NCI-H2196 (cell line): ENCODE measurements at regions not wholly inside any gene's neighbourhood (a gene's known extent, or its start where the extent isn't known, plus 50 kb on each side); places are given as distances from the start of the nearest gene placed in this dataset.
"Not testable (repeated sequence)": the region's sequence is repeated elsewhere in the genome, so short reads cannot be mapped to it uniquely, and the experiment has no call there.

Experiments used
- DNase-seq: peaks from one replicate; lab custom pipeline; 2025; ENCODE audit not compliant: unreplicated experiment; lab: John Stamatoyannopoulos, UW

DNA sequence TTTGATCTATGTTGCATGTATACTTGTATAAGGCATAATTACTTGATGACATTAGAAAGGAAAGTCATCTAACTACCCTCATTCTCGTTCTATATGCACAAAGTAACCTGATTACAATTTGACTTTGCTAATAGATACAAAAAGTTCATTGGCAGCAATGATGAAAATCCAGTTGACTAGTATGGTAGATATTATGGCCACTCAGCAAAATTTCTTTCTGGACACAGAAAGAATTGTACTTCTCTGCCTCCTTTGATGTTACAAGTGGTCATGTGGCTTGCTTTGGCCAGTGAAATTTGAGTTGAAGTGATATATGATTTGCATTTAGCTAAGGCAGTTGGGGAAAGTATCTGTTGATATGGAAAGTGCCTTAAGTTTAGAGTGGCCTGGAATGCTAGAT lies 723.7 kb upstream of the ARRDC3 start:
- DNase-seq: no peak

GRCh38 chr5:92104126-92104525 lies 721.0 kb upstream of the ARRDC3 start:
- DNase-seq: no peak

- no peak for DNase-seq
Measured at GRCh38 chr5:92102313-92102712, 719.2 kb upstream of the ARRDC3 start.

DNA sequence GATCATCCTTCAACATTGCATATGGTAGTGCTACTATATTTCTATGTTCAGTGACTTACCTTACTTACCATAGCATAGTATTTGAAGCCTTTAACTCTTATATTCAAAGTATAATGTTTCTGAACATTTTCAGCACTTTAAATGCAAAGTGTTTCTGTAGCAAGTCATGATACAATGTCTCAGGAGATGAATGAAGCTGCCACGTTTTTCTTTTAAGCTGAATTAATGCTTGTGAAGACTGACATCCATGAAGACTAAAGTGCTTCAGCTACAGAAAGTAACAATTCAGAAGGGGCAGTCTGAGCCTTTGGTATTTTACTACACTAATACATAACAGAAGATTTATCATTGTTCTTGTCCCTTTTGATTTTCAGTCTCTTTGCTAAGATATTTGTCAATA lies 709.1 kb upstream of the ARRDC3 start:
- no peak for DNase-seq

- no peak for DNase-seq
Measured at GRCh38 chr5:92086059-92086811, 703.1 kb upstream of the ARRDC3 start.

DNA sequence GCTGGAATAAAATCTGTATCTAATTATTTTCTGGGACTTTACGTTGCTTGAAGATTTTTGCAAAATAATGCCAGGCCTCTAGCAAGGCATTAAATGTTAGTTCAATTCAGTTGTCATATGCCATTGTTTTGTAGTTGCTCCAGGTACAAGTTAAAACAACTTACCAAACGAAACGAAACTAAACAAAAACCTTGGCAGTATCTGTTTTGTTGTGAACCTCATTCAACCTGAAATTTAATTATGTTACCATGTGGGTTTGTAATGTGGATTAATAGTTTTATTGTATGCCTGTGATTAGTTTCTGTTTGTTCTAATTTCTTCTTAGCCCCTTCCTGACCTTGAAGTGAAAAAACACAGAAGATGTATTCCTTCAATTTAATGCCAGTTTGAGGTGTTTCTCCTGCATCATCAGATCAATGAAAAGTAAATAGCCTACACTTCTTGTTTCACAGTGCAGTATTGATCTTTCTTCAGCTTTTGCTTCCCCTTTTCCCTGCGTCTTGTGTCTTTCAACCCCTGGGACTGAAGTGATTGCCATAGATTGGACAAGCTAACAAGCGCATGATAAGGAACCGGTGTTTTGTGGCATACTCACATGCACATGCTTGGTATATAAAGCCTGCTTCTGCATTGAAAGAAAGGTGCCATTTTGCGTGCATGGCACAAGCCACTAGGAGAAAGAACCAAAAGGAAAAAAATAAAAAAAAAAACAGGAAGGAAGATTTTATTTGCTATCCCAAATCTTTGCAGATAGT lies 699.0 kb upstream of the ARRDC3 start:
- no peak for DNase-seq

- DNase-seq: no peak
Measured at GRCh38 chr5:92070786-92071185, 687.7 kb upstream of the ARRDC3 start.

DNA sequence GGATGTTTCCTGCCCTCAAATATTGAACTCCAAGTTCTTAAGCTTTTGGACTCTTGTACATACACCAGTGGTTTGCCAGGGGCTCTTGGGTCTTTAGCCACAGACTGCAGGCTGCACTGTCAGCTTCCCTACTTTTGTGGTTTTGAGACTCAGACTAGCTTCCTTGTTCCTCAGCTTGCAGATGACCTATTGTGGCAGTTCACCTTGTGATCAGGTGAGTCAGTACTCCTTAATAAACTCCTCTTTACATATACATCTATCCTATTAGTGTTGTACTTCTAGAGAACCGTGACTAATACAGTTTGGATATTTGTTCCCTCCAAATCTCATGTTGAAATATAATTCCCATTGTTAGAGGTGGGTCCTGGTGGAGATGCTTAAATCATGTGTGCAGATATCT lies 681.9 kb upstream of the ARRDC3 start:
- no peak for DNase-seq

DNA sequence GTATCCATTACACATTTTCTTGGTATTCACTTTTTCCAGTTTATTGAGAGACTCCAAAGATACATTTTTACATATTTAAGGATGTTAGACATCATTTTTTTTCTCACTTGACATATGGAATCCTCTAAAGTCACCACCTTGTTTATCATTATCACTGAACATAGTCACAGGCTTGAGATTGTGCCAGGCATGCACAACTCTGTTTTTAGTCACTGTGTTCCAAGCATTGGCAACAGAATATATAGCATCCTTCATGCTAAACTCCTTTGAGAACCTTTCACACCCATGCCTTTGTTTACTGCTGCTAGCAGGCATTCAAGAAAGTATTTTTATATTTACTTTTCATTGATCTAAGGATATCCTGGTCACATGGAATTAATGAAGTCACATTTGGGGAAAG lies 668.6 kb upstream of the ARRDC3 start:
- DNase-seq: no peak

DNA sequence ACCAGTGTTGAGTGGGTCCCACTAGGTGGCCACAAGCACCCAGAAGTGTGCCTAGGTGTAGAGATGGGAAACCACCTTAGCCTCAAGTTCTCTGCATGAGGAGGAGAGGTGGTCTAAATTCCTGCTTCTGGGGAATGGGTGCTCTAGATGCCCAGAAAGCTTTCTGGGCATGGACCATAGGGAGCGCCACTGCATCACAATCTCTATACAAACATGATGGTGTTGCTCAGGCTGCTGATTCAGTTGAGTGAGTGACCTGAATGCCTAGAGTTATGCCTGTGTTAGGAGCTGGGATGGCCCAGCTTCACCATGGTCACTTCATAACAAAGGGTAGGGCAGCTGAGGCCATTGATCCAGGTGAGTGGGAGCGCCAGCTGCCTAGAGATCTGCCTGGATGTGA lies 667.9 kb upstream of the ARRDC3 start:
- DNase-seq: no peak

- DNase-seq: no peak
Measured at GRCh38 chr5:92041911-92042660, 659.0 kb upstream of the ARRDC3 start.

- no peak for DNase-seq
Measured at GRCh38 chr5:92041206-92041605, 658.1 kb upstream of the ARRDC3 start.

- not testable (repeated sequence) for DNase-seq
Measured at GRCh38 chr5:92029792-92030191, 646.7 kb upstream of the ARRDC3 start.

DNA sequence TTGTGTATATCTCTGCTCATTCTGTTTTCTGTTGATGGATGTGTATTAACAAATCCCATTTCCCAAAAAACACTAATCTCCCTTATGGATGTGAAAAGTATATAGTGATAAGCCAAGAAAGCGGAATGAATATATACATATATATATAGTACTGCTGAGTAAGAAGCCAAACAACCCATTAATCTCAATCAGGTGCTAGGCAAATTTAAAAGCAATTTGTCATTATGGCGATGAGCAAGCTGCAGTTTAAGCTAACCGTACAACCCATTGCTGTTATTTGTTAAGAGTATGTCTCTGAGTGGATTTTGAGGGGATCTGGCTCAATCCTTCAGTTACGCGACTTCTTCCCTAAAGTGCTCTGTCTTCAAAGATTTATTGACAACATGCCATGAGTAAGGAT lies 640.4 kb upstream of the ARRDC3 start:
- DNase-seq: no peak

GRCh38 chr5:92023141-92023471 lies 640.0 kb upstream of the ARRDC3 start:
- no peak for DNase-seq

DNA sequence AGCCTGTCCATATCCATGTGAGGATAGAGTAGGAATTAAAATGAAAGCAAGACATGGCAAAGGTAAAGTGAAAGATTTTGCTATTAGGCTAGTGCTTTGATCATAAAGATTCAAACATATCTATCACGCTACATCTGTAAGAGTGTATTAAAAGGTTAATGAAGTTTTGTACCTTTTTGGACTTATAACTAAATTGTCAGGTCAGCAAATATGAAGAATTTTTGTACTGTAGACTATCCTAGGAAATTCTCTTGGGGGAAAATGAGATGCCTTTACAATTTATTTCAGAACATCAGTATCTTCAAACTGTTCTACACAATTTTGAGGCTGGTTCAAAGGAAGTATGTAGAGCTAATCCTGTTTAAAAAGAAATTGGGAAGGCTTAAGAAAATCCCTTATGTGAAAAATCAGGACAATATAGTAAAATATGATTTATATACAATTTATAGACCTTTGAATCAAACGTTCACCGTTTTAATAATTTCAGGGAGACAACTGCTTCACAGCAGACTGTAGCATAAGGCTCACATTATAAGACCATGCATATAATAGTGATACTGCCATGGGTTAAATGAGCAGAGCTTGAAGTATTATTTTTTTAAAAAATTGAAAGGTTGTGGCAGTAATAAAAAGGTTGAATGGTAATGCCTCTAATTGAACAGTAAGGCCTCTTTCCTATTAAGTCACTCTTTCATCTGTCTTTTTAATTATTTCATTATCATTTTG lies 639.5 kb upstream of the ARRDC3 start:
- no peak for DNase-seq

GRCh38 chr5:92019376-92019990 lies 636.4 kb upstream of the ARRDC3 start:
- no peak for DNase-seq

- DNase-seq: no peak
Measured at GRCh38 chr5:92017776-92018175, 634.7 kb upstream of the ARRDC3 start.

DNA sequence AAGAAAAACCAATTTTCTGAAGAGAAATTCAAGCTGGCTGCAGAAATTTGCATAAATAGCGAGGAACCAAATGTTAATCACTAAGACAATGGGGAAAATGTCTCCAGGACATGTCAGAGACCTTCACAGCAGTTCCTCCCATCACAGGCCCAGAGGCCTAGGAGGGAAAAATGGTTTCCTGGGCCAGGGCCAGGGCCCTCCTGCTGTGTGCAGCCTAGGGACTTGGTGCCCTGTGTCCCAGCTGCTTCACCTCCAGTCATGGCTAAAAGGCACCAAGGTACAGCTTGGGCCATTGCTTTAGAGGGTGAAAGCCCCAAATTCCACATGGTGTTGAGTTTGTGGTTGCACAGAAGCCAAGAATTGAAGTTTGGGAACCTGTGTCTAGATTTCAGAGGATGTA lies 628.7 kb upstream of the ARRDC3 start:
- not testable (repeated sequence) for DNase-seq

GRCh38 chr5:92003806-92004205 lies 620.7 kb upstream of the ARRDC3 start:
- DNase-seq: no peak

- DNase-seq: no peak
Measured at GRCh38 chr5:92002721-92003274, 619.7 kb upstream of the ARRDC3 start.
